ENCODE measurements at regions not wholly inside any gene's neighbourhood (a gene's known extent, or its start where the extent isn't known, plus 50 kb on each side); places are given as distances from the start of the nearest gene placed in this dataset.

- no peak for DNase-seq (ENCODE audit: low read depth)
These were observed 75.8 kb upstream of the ZFP64 start for GRCh38 chr20:52267418-52267817.

- DNase-seq (ENCODE audit: low read depth): no peak
These were observed 72.2 kb upstream of the ZFP64 start for GRCh38 chr20:52263757-52264156.

- no peak for DNase-seq (ENCODE audit: low read depth)
These were observed 70.2 kb upstream of the ZFP64 start for GRCh38 chr20:52261792-52262191.

GRCh38 chr20:52259295-52259694 is 67.7 kb upstream of the ZFP64 start:
- DNase-seq (ENCODE audit: low read depth): no peak

- no peak for DNase-seq (ENCODE audit: low read depth)
These were observed 64.9 kb upstream of the ZFP64 start for GRCh38 chr20:52256454-52256853.

- DNase-seq (ENCODE audit: low read depth): no peak
These were observed 61.1 kb upstream of the ZFP64 start for GRCh38 chr20:52252664-52253063.

GRCh38 chr20:52251827-52252226 is 60.2 kb upstream of the ZFP64 start:
- no peak for DNase-seq (ENCODE audit: low read depth)

- DNase-seq (ENCODE audit: low read depth): no peak
These were observed 59.6 kb upstream of the ZFP64 start for GRCh38 chr20:52251136-52251700.

GRCh38 chr20:52247548-52247947 is 56.0 kb upstream of the ZFP64 start:
- no peak for DNase-seq (ENCODE audit: low read depth)

- no peak for DNase-seq (ENCODE audit: low read depth)
These were observed 54.8 kb upstream of the ZFP64 start for GRCh38 chr20:52246366-52246765.

GRCh38 chr20:52244702-52245101 is 53.1 kb upstream of the ZFP64 start:
- DNase-seq (ENCODE audit: low read depth): no peak

GRCh38 chr20:52242237-52243230 is 51.0 kb upstream of the ZFP64 start:
- peak; percentile 26 for DNase-seq (ENCODE audit: low read depth)
